Keratinocyte (primary cell): ENCODE measurements at regions not wholly inside any gene's neighbourhood (a gene's known extent, or its start where the extent isn't known, plus 50 kb on each side); places are given as distances from the start of the nearest gene placed in this dataset.
A peak's percentile ranks its signal among the peaks of the same experiment; 100 is the strongest.

Experiments
- DNase-seq: peaks from one replicate; pipeline ENCODE4 v3.0.0-alpha.2; 2011; ENCODE audit warnings: low read depth, missing footprints, low spot score
- FAIRE-seq: peaks from 2 replicates; lab custom pipeline; 2011; peaks lifted over from hg19 to GRCh38; lab: Jason Lieb, UNC
- H2AFZ ChIP-seq: 2 replicates; pipeline ENCODE4 v1.6.0; 2012; ENCODE audit warnings: low read length, control low read depth, inconsistent platforms; ENCODE audit not compliant: control insufficient read depth
- H3K27ac ChIP-seq: 2 replicates; pipeline ENCODE4 v1.5.1; 2011; ENCODE audit warnings: low read length; ENCODE audit not compliant: control insufficient read depth, insufficient read depth
- H3K27me3 ChIP-seq: 3 replicates; pipeline ENCODE4 v1.6.0; 2011; ENCODE audit warnings: low read length; ENCODE audit not compliant: control insufficient read depth, insufficient read depth; ENCODE audit errors: extremely low read depth
- H3K36me3 ChIP-seq, 2 experiments: 2 replicates in 1 of 2; 3 replicates in 1 of 2; pipeline ENCODE4 v1.5.1; 2011; ENCODE audit warnings: low read length in 2 of 2, mild to moderate bottlenecking in 1 of 2; ENCODE audit not compliant: control insufficient read depth in 2 of 2, insufficient read depth in 2 of 2; ENCODE audit errors: extremely low read depth in 1 of 2
- H3K4me1 ChIP-seq: 3 replicates; pipeline ENCODE4 v1.5.1; 2011; ENCODE audit warnings: low read length; ENCODE audit not compliant: control insufficient read depth, insufficient read depth; ENCODE audit errors: extremely low read depth
- H3K4me2 ChIP-seq: 3 replicates; pipeline ENCODE4 v1.6.0; 2011; ENCODE audit warnings: low read depth, low read length; ENCODE audit not compliant: control insufficient read depth, insufficient read depth; ENCODE audit errors: extremely low read depth
- H3K4me3 ChIP-seq, 3 experiments: fragments of 200-600 bp in 1 of 3; sonication (generic) in 1 of 3; 2 replicates in 2 of 3; 3 replicates in 1 of 3; pipeline ENCODE4 v1.5.1; 2011 to 2016; ENCODE audit warnings: low read length in 3 of 3, mild to moderate bottlenecking in 3 of 3, control low read depth in 2 of 3, inconsistent platforms in 1 of 3, low read depth in 1 of 3, mixed read lengths in 1 of 3, mixed run types in 1 of 3, moderate library complexity in 1 of 3; ENCODE audit not compliant: control insufficient read depth in 2 of 3, insufficient read depth in 2 of 3; ENCODE audit errors: extremely low read depth in 1 of 3
- H3K79me2 ChIP-seq: 2 replicates; pipeline ENCODE4 v1.6.0; 2012; ENCODE audit warnings: low read length; ENCODE audit not compliant: control insufficient read depth, insufficient read depth
- H3K9ac ChIP-seq: 3 replicates; pipeline ENCODE4 v1.6.0; 2011; ENCODE audit warnings: low read length; ENCODE audit not compliant: control insufficient read depth, insufficient read depth; ENCODE audit errors: extremely low read depth
- H3K9me1 ChIP-seq: 3 replicates; pipeline ENCODE4 v1.6.0; 2011; ENCODE audit warnings: low read length; ENCODE audit not compliant: control insufficient read depth, insufficient read depth; ENCODE audit errors: extremely low read depth
- H3K9me3 ChIP-seq: 2 replicates; pipeline ENCODE4 v1.5.1; 2012; ENCODE audit warnings: low read depth, low read length; ENCODE audit not compliant: control insufficient read depth
- H4K20me1 ChIP-seq: 3 replicates; pipeline ENCODE4 v1.6.0; 2011; ENCODE audit warnings: low read length; ENCODE audit not compliant: control insufficient read depth, insufficient read depth; ENCODE audit errors: extremely low read depth
- EZH2 ChIP-seq: IDR thresholded peaks from one replicate; pipeline ENCODE4 v1.6.1; 2012; ENCODE audit warnings: inconsistent platforms, mild to moderate bottlenecking, low read length, moderate library complexity
- dilution Hi-C: fragments of 300-500 bp; cut with MboI; formaldehyde crosslinking; loops from one replicate; pipeline ENCODE4 v1.7.0; 2020; ENCODE audit warnings: low sequenced_read_pairs; ENCODE audit not compliant: extremely low pct_ligation_motif_present
- TF ChIP-seq, protein P1 (sequence below), 3 experiments: IDR thresholded peaks in 1 of 3; conservative IDR thresholded peaks in 1 of 3; optimal IDR thresholded peaks in 1 of 3; 2 replicates in 2 of 3; 3 replicates in 1 of 3; pipeline versions ENCODE3 to v1.5.1; 2011; ENCODE audit warnings: low read length in 3 of 3, mild to moderate bottlenecking in 3 of 3, moderate library complexity in 2 of 3, control low read depth in 1 of 3, inconsistent platforms in 1 of 3; ENCODE audit not compliant: insufficient read depth in 2 of 3; ENCODE audit errors: extremely low read depth in 1 of 3

DNA sequence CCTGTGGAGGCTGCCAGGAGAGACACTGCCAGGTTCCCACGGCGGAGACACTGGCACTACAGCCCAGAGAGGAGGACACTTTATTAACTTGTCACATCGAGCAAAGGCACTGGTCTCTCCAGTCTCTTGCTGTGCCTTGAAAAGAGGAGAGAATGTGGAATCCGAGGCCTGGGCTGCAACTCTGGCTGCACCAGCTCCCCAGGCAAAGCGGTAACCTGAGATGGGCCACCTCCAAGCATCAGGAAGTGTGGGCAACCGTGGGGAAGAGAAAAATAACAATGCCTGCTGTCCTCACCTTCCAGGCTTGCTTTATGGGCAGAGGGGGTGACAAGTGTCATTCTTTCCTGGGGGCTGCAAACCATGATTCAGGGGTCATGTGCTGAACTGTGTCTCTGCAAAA lies 91.6 kb upstream of the RGMA start:
- Histone ChIP-seq H3K27me3 (no peaks in the 10 kb centered on the region), H3K9me3 (no peaks in the 10 kb centered on the region), H3K9me1 (no peaks in the 10 kb centered on the region), H3K4me1 (no peaks in the 10 kb centered on the region), H4K20me1 (no peaks in the 10 kb centered on the region), H3K9ac (no peak overlapping the region), H3K4me2 (no peak overlapping the region), H3K27ac (no peak overlapping the region), H3K36me3 (no peaks in the 10 kb centered on the region), H3K79me2 (no peaks in the 10 kb centered on the region), H3K4me3 (no peak overlapping the region), H2AFZ (no peak overlapping the region)
- TF ChIP-seq, protein P1, sequence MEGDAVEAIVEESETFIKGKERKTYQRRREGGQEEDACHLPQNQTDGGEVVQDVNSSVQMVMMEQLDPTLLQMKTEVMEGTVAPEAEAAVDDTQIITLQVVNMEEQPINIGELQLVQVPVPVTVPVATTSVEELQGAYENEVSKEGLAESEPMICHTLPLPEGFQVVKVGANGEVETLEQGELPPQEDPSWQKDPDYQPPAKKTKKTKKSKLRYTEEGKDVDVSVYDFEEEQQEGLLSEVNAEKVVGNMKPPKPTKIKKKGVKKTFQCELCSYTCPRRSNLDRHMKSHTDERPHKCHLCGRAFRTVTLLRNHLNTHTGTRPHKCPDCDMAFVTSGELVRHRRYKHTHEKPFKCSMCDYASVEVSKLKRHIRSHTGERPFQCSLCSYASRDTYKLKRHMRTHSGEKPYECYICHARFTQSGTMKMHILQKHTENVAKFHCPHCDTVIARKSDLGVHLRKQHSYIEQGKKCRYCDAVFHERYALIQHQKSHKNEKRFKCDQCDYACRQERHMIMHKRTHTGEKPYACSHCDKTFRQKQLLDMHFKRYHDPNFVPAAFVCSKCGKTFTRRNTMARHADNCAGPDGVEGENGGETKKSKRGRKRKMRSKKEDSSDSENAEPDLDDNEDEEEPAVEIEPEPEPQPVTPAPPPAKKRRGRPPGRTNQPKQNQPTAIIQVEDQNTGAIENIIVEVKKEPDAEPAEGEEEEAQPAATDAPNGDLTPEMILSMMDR (optimal IDR thresholded peaks at IDR 0.05 in 1 of 3, IDR thresholded peaks at IDR 0.05 in 1 of 3, conservative IDR thresholded peaks at IDR 0.05 in 1 of 3; ENCODE audit: extremely low read depth in 1 of 3, insufficient read depth in 2 of 3, low read length in 3 of 3): no peak
- TF ChIP-seq EZH2: no peak
- dilution Hi-C loops: no loop called here
- DNase-seq (no peak), FAIRE-seq (no peak)

DNA sequence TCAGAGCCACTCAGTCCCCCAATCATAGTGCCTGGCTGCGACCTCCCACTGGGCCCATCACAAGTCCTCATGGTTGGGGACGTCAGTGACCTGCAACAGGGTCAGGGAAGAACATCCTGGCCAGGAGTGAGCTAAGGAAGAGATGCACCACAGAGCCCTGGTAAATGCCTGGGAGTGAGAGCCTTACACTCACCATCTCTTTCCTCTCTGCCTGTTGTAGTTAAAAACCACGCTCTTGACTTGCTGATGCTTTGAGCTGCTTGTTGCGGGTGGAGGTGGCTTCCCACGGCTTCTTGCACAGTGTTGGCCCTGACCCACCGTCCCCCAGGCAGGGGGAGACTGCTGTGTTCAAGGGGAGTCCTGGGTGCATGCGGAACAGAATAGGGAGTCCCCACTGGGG lies 91.1 kb upstream of the RGMA start:
- Histone ChIP-seq H2AFZ (no peak overlapping the region), H3K4me1 (no peaks in the 10 kb centered on the region), H3K27me3 (no peaks in the 10 kb centered on the region), H3K36me3 (no peaks in the 10 kb centered on the region), H3K27ac (no peak overlapping the region), H3K9me1 (no peaks in the 10 kb centered on the region), H3K9ac (no peak overlapping the region), H3K4me3 (no peak overlapping the region), H4K20me1 (no peaks in the 10 kb centered on the region), H3K79me2 (no peaks in the 10 kb centered on the region), H3K4me2 (no peak overlapping the region), H3K9me3 (no peaks in the 10 kb centered on the region)
- no peak for FAIRE-seq
- dilution Hi-C loops: no loop called here
- no peak for TF ChIP-seq EZH2
- DNase-seq: no peak

DNA sequence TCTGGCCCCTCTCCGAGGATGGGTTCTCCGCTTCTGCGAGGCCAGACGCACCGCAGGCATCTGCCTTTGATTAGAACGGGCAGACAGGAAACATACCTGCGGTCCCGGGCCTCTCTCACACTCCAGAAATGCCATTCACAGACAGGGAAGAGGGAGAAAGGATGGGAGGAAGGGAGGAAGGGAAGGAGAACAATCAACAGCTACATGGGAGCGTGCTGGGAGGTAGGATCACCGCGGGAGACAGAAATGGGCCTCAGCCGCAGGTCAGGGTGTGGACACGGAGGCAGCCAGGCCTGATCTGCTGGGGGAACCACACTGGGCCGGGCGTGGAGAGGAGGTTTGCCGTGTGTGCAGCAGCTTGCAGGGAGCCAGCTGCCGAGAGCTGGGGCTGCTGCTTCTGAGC lies 90.7 kb upstream of the RGMA start:
- no peaks in the 10 kb centered on the region for H3K9me1 ChIP-seq
- no peak overlapping the region for H3K4me3 ChIP-seq
- FAIRE-seq (no peak), DNase-seq (no peak)
- H3K79me2 ChIP-seq: no peaks in the 10 kb centered on the region
- H3K4me2 ChIP-seq: no peak overlapping the region
- no peaks in the 10 kb centered on the region for H3K27me3 ChIP-seq
- no peak overlapping the region for H3K9ac ChIP-seq
- peak overlapping the region; percentile 20 for H2AFZ ChIP-seq
- TF ChIP-seq, protein P1 (optimal IDR thresholded peaks at IDR 0.05 in 1 of 3, IDR thresholded peaks at IDR 0.05 in 1 of 3, conservative IDR thresholded peaks at IDR 0.05 in 1 of 3; ENCODE audit: extremely low read depth in 1 of 3, insufficient read depth in 2 of 3, low read length in 3 of 3): no peak
- TF ChIP-seq EZH2: no peak
- dilution Hi-C loops: no loop called here
- H3K4me1 ChIP-seq: no peaks in the 10 kb centered on the region
- H4K20me1 ChIP-seq: no peaks in the 10 kb centered on the region
- no peaks in the 10 kb centered on the region for H3K36me3 ChIP-seq
- H3K9me3 ChIP-seq: no peaks in the 10 kb centered on the region
- H3K27ac ChIP-seq: no peak overlapping the region
